GM12872 (cell line): ENCODE measurements at regions not wholly inside any gene's neighbourhood (a gene's known extent, or its start where the extent isn't known, plus 50 kb on each side); places are given as distances from the start of the nearest gene placed in this dataset.

ENCODE experiments used
- CTCF ChIP-seq: IDR thresholded peaks from 3 replicates; pipeline ENCODE4 v1.5.1; 2011; ENCODE audit warnings: low read depth, mild to moderate bottlenecking, low read length, moderate library complexity; ENCODE audit not compliant: insufficient read depth

- TF ChIP-seq CTCF, result no peak
These were observed 163.4 kb upstream of the ZNF385D start for GRCh38 chr3:21914451-21914850.

GRCh38 chr3:21919383-21919782 is 168.4 kb upstream of the ZNF385D start:
- TF ChIP-seq CTCF, result no peak

- TF ChIP-seq CTCF, result no peak
These were observed 169.4 kb upstream of the ZNF385D start for GRCh38 chr3:21920421-21920861.

GRCh38 chr3:21927261-21927660 is 176.3 kb upstream of the ZNF385D start:
- no peak for TF ChIP-seq CTCF

- TF ChIP-seq CTCF, result no peak
These were observed 183.6 kb upstream of the ZNF385D start for GRCh38 chr3:21934591-21934990.

- no peak for TF ChIP-seq CTCF
These were observed 185.2 kb upstream of the ZNF385D start for GRCh38 chr3:21936207-21936606.

- TF ChIP-seq CTCF, result no peak
These were observed 187.3 kb upstream of the ZNF385D start for GRCh38 chr3:21938267-21938681.

- TF ChIP-seq CTCF, result no peak
These were observed 191.3 kb upstream of the ZNF385D start for GRCh38 chr3:21942328-21942727.
